GM18508 (cell line): ENCODE measurements at regions not wholly inside any gene's neighbourhood (a gene's known extent, or its start where the extent isn't known, plus 50 kb on each side); places are given as distances from the start of the nearest gene placed in this dataset.

Source experiments
- ATAC-seq: cut with Tn5 transposase; IDR thresholded peaks from one replicate; pipeline ENCODE4 v1.9.1; 2021; ENCODE audit warnings: moderate number of reproducible peaks; ENCODE audit not compliant: insufficient read depth, unreplicated experiment

GRCh38 chr2:167398873-167399272, 510.6 kb downstream of the XIRP2 start:
- no peak for ATAC-seq

GRCh38 chr2:167388901-167389300, 500.6 kb downstream of the XIRP2 start:
- ATAC-seq: no peak

DNA sequence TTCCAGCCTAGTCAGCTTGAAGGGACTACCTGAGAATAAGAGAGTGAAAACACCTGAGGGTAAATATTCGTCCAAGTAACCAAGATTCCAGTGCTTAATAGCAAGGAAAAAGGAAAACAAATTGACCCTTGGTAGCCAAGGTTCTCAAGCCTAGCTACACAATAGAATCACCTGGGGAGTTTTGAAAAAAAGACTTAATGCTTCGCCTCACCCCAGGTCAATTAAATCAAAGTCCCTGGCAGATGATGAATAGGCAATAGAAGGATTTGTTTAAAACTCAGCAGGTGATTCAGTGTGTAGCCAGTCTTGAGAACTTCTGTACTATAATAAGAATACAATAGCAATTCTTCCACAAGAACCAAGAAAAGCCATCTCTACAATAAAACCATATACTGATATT, 500.2 kb downstream of the XIRP2 start:
- ATAC-seq: no peak

GRCh38 chr2:167386694-167387093, 498.4 kb downstream of the XIRP2 start:
- ATAC-seq: no peak

- ATAC-seq: no peak
Observed at GRCh38 chr2:167383610-167384194, 495.4 kb downstream of the XIRP2 start.

DNA sequence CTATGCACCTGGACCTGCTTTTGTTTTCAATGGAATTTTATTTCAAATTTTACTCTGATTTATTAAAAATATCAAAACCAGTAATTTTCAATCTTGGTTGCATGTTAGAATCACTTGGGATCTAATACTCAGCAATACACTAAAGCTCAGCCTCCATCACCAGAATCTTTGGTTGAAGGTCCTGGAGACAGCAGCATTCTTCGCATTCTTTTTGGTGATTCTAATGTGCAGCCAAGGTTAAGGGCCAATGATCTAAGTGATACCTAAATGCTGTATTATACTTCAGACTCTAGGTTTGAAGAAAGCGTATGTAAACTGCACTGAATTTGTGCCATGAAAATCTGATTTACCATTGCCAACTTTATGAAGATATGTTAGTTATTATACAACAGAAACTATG, 493.1 kb downstream of the XIRP2 start:
- ATAC-seq: no peak

GRCh38 chr2:167380555-167380954, 492.3 kb downstream of the XIRP2 start:
- ATAC-seq: no peak

DNA sequence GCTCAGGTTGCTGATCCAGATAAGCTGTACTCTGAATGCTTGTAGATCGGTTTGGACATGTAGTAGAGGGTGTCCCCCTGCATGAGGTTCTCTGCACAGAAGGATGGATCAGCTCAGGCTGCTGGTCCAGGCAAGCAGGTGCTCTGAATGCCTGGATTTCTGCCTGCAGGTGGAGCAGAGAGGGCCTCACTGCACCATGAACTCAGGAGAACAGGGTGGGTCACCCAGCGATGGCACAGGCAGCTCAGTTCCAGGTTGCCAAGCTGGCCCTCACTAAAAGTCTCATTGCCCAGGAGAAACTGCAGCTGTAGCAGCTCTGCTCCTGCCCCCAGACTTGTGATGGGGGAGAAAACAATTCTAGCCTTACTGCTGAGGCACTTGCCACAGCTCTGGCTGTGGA, 491.8 kb downstream of the XIRP2 start:
- no peak for ATAC-seq

GRCh38 chr2:167369083-167369482, 480.8 kb downstream of the XIRP2 start:
- ATAC-seq: no peak

GRCh38 chr2:167368371-167368770, 480.1 kb downstream of the XIRP2 start:
- no peak for ATAC-seq

DNA sequence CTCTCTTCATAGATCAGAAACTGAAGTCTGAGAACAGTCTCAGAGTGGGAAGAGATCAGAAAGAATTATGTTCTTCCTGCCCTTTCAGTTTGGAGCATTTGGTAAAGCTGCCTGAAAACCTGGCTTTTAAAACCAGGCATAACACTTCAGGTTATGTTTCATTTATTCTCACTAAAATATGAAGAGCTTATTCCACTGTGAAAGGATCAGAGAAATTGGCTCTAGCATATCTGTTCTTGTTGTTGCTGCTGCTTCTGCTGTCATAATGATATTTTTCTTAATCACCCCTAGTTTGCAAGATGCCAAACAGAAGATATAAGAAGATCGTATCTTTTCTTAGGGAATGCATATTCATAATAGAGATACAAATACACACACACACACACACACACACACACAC, 476.9 kb downstream of the XIRP2 start:
- no peak for ATAC-seq

- no peak for ATAC-seq
Observed at GRCh38 chr2:167361426-167361825, 473.1 kb downstream of the XIRP2 start.

- ATAC-seq: no peak
Observed at GRCh38 chr2:167355821-167356220, 467.5 kb downstream of the XIRP2 start.

- ATAC-seq: no peak
Observed at GRCh38 chr2:167353605-167354280, 465.5 kb downstream of the XIRP2 start.

GRCh38 chr2:167345559-167345958, 457.3 kb downstream of the XIRP2 start:
- no peak for ATAC-seq

GRCh38 chr2:167342769-167343168, 454.5 kb downstream of the XIRP2 start:
- ATAC-seq: no peak

DNA sequence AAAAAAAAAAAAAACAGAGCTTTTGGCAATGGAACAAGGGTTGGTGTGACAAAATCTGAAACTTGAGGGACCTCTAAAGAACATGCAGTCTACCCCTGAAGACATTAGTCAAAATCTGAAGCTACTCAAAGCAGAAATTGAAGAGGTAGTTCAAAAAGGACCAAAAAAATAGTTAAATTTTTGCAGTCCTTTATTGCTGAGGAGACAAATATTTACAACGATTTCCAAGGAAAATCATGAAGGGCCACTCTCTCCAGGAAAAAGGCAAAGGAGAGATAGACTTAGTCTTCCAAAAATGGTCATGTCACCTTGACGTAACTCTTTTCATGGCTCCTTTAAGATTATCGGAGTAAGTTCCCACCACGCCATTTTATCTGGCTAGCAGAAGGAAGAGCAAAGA, 452.0 kb downstream of the XIRP2 start:
- no peak for ATAC-seq

- ATAC-seq: no peak
Observed at GRCh38 chr2:167336213-167336612, 447.9 kb downstream of the XIRP2 start.

DNA sequence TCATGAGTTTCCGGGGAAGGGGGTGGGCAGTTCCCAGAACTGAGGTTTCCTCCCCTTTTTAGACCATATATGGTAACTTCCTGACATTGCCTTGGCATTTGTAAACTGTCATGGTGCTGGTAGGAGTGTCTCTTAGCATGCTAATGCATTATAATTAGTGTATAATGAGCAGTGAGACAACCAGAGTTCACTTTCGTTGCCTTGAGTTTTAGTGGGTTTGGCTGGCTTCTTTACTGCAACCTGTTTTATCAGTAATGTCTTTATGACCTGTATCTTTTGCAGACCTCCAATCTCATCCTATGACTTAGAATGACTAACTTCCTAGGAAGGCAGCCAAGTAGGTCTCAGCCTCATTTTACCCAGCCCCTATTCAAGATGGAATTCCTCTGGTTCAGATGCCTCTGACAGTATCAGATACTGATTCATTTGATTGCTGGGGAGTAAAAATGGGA, 447.3 kb downstream of the XIRP2 start:
- no peak for ATAC-seq

GRCh38 chr2:167334146-167334742, 446.0 kb downstream of the XIRP2 start:
- ATAC-seq: no peak

- no peak for ATAC-seq
Observed at GRCh38 chr2:167333245-167333644, 445.0 kb downstream of the XIRP2 start.

DNA sequence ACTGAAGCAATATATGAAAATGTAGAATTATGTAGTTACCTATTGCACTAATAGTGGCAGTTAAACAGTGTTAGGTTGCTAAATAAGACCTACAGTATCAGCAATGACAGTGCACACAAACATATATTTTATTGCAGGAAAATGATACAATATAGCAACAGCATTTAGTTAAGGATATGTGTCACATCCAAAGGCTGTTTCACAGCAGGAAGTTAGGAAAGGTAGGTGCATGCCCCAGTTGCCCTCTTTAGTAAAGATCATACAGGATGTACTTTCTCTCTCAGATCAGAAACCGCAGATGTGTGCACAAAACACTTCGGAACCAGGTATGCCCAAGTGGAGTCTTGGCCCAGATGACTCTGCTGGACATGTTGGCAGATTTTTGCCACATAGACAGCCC, 444.1 kb downstream of the XIRP2 start:
- ATAC-seq: no peak
